ENCODE measurements at regions not wholly inside any gene's neighbourhood (a gene's known extent, or its start where the extent isn't known, plus 50 kb on each side); places are given as distances from the start of the nearest gene placed in this dataset.

- peak; percentile 86 for DNase-seq (ENCODE audit: low spot score)
These were observed 222.8 kb downstream of the SOX11 start for GRCh38 chr2:5914811-5915611.

DNA sequence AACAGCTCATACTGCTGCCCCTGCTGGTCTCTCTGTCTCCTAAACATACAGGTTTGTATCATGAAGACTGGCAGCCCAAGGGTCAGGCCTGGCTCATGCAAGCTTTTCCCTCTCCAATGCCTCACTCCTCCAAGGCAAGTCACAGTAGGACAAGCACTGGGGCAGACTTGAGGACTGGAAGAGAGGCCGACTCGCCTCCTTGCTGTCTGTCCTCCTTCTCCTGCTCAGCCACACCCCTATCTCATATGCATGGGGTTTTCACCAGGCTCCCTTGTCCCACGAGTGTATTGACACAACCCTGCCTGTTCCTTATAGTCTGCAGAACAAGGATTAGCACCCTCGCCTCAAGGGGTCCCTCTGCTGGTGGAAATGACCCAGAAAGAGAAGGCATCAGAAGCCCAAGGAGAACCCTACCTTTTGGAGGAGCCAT is 223.7 kb downstream of the SOX11 start:
- peak; percentile 7 for DNase-seq (ENCODE audit: low spot score)

- no peak for DNase-seq (ENCODE audit: low spot score)
These were observed 229.0 kb downstream of the SOX11 start for GRCh38 chr2:5921081-5921642.

DNA sequence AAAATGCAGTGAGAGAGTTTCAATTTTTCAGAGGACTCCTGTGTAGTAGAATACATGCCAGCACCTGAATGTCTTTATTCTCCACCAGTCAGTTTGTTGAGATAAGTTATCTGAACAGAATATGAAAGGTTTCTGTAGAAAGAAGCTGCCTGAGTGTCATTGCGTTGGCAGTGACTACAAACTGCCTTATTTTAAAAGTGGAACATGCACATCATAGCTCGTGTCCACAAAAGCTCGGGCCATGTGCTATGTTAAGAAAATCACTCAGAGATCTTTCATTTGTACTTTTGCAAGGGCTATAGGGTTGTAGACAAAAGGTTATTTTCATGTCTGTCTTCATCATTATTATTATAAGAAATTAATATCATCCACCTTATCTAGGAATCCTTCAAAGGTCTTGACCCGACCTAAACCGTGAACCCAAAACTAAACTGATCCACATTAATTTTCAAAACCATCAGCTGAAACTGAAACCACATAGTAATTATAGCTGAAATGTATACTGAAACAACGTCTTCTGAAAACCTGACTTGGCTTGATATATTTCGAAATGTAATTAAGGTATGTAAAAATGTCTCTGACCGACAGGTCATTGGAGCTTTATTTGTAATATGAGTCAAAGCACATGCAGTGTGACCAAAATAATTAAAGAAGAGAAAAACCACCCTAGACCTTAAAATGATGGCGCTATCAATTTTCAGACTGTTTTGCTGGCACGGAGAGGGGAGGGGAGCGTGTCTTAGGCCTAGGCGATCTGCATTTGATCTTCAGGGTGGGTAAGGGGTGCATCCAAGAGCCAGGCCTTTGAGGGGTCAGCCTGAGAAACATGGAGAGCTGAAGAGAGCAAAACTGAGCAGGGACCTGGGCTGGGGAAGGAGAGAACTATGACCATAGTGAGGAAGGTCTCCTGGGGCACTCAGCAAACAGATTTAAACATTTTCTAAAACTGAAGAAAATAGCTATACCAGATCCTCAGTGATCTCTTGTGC is 232.1 kb downstream of the SOX11 start:
- no peak for DNase-seq (ENCODE audit: low spot score)

DNA sequence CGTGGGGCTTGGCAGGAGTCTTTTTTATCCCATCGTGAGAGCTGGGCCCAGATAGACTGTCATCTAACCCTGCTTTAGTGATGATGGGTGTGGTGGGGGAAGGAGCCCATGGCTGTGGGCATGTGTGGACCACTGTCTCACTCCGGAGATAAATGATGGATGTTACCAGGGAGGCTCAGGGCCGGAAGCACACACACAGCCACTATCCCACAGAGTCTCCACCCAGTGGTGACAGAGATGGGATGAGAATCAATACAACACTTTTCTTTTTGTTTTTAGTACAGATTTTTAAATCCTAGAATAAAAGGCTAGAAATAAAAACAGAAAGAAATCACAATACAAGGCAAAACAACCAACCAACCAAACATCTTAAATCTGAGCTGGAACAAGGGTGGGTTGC is 233.4 kb downstream of the SOX11 start:
- no peak for DNase-seq (ENCODE audit: low spot score)

DNA sequence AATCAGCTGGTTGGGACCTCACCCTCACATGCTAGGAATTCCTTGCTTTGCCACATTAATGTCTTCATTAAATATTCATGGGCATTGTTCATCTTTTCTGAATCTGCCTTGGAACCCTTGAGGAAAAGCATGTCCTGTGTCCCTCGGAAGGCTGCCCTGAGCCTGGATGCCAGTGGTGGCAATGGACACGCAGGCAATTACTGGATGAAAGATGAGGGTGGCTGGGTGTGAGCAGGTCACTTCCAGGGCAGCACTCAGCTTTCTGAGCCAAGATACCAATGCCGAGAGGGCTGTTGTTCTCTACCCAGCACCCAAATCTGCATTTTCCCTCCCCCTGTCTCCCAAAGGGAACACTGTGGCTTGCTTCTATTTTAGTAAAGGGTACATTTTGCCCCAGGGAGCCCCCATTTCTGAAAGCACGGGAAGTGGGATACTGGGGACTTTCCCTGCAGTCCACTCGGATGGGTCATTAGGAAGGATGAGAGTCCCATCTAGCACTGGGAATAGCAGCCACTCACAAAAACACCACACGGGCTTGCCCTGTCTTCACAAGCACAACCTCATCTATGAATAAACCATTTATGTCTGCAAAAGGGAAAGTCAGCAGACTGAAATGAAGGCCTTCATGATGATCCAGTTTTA is 234.8 kb downstream of the SOX11 start:
- DNase-seq (ENCODE audit: low spot score) = no peak

DNA sequence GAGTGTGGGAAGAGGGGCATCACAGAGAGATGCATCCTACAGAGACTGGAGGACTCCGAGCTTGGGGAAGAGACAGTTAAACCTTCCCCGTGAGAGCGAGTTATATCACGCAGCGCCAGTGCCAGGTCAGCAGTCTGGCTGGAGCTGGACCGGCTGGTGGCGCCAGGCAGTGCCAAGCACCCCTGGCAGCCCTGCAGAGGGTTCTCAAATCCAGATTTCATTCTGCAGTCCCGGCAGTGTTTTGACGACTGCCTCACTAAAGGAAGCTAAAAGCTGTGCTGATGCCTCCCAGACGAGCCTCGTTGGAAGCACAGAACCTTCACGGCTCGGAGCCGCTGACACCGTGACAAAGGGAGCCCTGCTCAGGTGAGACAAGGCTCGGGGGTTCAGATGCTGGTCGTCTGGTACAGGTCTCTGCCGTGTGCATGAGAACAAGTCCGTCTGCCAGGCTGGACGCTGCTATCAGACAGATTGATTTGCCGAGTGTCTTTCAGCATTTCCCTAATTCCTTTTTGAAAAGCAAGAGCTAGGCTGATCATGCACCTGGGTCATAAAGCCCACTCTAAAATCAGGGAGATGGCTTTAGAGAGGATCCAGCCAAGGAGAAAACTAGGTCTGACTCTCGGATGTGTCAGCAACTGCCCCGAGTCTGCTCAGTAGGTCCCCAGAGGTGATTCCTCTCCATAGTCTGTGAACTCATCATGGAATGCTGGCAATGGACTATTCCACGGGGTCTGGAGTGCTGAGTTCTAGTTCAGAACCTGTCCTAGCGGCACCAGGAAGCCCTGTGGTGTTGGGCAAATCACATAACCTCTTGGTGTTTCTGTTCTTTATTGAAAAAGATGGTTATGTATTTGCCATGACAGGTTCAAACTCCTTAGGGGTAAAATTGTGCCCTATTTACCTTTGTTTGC is 240.6 kb downstream of the SOX11 start:
- DNase-seq (ENCODE audit: low spot score) = no peak

- no peak for DNase-seq (ENCODE audit: low spot score)
These were observed 241.5 kb downstream of the SOX11 start for GRCh38 chr2:5933669-5934068.

DNA sequence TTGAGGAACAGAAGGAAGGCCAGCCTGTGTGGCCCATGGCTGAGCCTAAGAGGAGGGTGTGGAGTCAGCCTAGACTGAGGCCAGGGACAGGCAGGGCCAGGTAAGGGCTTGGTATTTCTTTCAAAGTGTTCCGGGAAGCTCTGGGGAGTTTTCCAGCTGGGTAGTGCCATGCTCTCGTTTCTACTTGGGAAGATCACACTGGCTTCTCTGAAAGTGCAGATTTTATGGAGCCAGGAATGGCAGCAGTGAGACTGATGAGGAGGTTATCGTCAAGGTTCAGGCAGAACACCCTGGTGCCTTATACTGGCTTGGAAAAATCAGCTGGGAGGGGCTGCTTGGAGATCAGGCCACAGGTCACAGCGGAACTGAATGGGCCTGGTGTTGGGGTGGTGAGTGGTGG is 245.1 kb downstream of the SOX11 start:
- DNase-seq (ENCODE audit: low spot score) = no peak

- peak; percentile 54 for DNase-seq (ENCODE audit: low spot score)
These were observed 245.8 kb downstream of the SOX11 start for GRCh38 chr2:5937851-5938565.

GRCh38 chr2:5938566-5938896 is 246.3 kb downstream of the SOX11 start:
- DNase-seq (ENCODE audit: low spot score) = peak; percentile 17

DNA sequence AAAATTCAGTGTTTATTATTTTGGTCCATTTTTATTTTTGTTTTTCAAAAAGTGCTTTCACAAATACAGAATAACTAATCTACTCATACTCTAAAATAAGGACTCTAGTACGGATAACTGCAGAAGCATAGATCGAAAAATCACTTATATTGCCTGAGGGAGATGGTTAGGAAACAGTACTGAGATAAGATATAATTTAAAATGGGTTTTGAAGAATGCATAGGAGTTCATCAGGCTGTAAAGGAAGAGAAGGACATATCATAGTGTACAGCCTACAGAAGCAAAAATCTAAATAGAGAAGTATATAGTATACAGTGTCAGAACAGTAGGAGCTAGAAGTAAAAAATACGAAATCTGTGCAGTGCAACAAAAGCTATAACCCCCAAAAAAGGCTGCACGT is 247.4 kb downstream of the SOX11 start:
- DNase-seq (ENCODE audit: low spot score) = no peak

DNA sequence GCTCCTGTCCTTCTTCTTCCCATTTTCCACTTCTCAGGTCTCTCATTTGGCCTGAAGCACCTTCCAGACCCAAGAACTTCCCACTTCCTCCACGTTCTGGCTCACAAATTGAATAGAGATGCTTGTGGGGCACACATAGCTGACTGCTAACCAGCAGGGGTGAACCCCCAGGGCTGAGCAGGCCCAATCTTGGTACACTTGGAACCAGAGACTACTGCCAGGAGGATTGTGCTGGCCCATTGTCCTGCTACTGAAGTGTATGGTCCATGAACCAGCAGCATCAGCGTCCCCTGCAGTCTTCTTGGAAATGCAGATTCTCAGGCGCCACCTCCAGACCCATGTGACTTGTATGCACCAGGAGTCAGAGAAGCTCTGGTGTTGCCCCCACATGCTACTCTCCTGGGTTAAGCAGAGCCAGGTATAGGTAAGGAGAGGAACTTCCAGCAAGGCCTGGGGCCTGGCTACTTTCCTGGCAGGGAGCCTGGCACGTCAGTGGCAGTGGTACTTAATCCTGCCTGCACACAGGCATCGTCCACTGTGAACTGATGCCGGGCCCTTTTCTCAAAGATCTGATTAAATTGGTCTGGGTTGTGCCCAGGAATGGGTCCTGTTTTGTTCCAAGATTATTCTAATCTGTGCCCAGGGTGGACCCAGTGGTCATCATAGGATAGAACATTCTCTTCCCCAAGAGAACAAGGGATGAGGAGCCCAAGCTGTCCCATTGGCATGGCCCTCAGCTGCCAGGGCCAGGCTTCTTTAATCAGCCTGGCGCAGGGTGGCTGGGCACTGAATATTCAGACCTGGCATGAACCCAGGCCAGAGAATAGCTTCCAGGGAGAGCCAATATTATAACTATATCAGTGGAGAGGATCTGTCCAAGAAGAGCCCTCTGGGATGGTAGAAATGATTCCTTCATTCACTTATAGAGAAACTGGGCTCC is 248.7 kb downstream of the SOX11 start:
- DNase-seq (ENCODE audit: low spot score) = no peak

DNA sequence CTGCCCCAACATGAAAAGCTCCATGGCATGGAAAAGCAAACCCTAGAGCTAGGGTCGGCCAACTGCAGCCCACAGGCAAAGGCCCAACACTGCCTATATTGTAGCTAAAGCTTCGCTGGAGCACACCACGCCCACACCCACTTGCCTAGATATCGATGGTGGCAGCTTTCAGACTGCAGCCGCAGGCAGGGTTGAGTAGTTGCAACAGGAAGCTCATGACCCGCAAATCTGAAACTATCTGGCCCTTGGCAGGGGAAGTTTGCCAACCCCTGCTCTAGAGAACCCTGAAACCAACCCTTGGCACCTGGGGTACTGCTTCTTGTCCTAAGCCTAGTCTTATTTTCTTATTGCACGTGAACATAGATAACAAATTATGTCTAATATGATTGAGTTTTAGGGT is 250.0 kb downstream of the SOX11 start:
- DNase-seq (ENCODE audit: low spot score) = no peak

DNA sequence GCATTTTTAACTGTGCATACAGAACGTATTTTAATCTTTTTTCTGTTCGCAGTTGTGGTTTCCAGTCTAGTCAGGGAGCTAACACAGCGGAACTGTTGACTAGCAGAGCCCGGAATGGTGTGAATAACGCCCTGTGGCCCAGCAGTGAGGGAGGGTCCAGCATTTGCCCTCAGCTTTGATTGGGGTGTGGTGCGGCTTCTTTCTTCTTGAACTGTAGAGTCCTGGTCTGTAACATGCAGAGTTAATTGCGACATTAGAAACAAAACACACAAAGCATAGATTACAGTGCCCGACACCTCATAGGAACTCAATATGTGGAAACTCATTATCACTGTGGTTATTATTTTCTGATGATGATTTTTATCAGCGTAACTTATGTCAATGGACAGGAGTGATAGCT is 253.6 kb downstream of the SOX11 start:
- no peak for DNase-seq (ENCODE audit: low spot score)

DNA sequence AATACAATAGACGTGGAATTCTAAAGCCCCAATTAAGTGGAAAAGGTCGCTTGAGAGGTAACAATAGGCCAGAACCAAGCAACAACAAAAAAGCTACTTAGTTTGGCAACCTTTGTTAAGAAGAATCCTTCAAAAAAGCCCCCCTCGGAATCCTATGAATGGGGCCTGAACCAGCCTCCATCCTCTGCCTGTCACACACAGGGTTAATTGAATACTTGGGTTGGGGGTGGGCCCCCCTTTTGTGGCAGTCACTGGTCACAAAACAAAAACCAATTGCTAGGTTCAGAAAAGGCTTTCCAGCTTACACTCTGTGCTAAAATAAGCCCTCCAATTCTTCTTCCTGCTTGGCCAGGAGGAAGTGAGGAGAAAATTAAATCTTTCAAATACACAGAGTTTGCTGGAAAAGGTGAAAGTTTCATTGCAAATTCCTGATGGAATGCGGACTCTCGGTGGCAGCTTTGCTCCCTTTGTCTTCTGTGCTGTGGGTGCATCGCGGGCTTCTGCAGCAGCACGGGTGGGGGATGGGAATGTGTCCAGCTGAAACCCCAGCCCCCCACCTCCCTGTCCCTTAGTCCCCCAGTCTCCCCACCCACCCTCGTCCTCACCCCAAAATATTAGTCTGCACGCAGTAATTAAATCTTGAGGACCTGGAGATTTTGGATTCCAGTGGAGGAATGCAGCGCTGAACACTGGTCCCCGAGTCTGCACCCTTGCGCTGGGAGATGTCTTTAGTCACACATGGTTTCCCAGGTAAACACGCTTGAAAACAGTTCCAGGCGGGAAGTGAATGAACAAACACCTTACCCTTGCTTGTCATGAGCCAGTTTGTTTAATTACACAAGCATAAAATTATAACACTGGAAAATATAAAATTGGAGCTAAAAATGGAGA is 254.3 kb downstream of the SOX11 start:
- no peak for DNase-seq (ENCODE audit: low spot score)

- DNase-seq (ENCODE audit: low spot score) = peak; percentile 5
These were observed 258.6 kb downstream of the SOX11 start for GRCh38 chr2:5950736-5951135.

- DNase-seq (ENCODE audit: low spot score) = no peak
These were observed 259.3 kb downstream of the SOX11 start for GRCh38 chr2:5951471-5951870.

Measured in umbilical cord (tissue), 1 donor.